GM23338 (cell line): ENCODE measurements at regions not wholly inside any gene's neighbourhood (a gene's known extent, or its start where the extent isn't known, plus 50 kb on each side); places are given as distances from the start of the nearest gene placed in this dataset.

Experiments used
- ATAC-seq: fragments of 200-7000 bp; cut with Tn5 transposase; 3 replicates; pipeline ENCODE4 v1.9.1; 2020
- DNase-seq: peaks from one replicate; pipeline ENCODE4 v3.0.0-alpha.2; 2015; ENCODE audit warnings: low spot score
- H2AFZ ChIP-seq: fragments of 200-600 bp; sonication (generic); 2 replicates; pipeline ENCODE4 v1.8.0; 2016; ENCODE audit warnings: antibody characterized with exemption, mild to moderate bottlenecking, moderate library complexity
- H3F3A ChIP-seq: fragments of 200-600 bp; sonication (generic); replicated peaks from 2 replicates; pipeline ENCODE4 v1.8.0; 2017; ENCODE audit warnings: antibody characterized with exemption, mixed run types, low read depth
- H3K27ac ChIP-seq: fragments of 200-600 bp; sonication (generic); 2 replicates; pipeline ENCODE4 v1.6.1; 2016; ENCODE audit warnings: low read depth
- H3K27me3 ChIP-seq: fragments of 200-600 bp; sonication (generic); 2 replicates; pipeline ENCODE4 v1.8.0; 2016; ENCODE audit warnings: mild to moderate bottlenecking, mixed run types, moderate library complexity; ENCODE audit not compliant: insufficient read depth
- H3K36me3 ChIP-seq: fragments of 200-600 bp; sonication (generic); 2 replicates; pipeline ENCODE4 v1.8.0; 2016; ENCODE audit warnings: mild to moderate bottlenecking; ENCODE audit not compliant: insufficient read depth
- H3K4me1 ChIP-seq: fragments of 200-600 bp; sonication (generic); 2 replicates; pipeline ENCODE4 v1.8.0; 2016; ENCODE audit warnings: mild to moderate bottlenecking, moderate library complexity; ENCODE audit not compliant: insufficient read depth
- H3K4me2 ChIP-seq: fragments of 200-600 bp; sonication (generic); 2 replicates; pipeline ENCODE4 v1.7.1; 2017; ENCODE audit warnings: mixed run types
- H3K4me3 ChIP-seq: fragments of 200-600 bp; sonication (generic); 2 replicates; pipeline ENCODE4 v1.6.1; 2016; ENCODE audit warnings: mixed run types
- H3K79me2 ChIP-seq: fragments of 200-600 bp; sonication (generic); replicated peaks from 2 replicates; pipeline ENCODE4 v1.8.0; 2017; ENCODE audit warnings: mild to moderate bottlenecking; ENCODE audit not compliant: insufficient read depth
- H3K9me2 ChIP-seq: fragments of 200-600 bp; sonication (generic); 2 replicates; pipeline ENCODE4 v1.8.0; 2017; ENCODE audit not compliant: insufficient read depth
- H4K20me1 ChIP-seq: fragments of 200-600 bp; sonication (generic); replicated peaks from 2 replicates; pipeline ENCODE4 v1.8.0; 2017; ENCODE audit warnings: mild to moderate bottlenecking; ENCODE audit not compliant: insufficient read depth
- H3K27ac Mint-ChIP-seq: 2 replicates; pipeline ENCODE4 v1.8.0; 2020; ENCODE audit warnings: inconsistent platforms, mild to moderate bottlenecking, moderate library complexity, mixed read lengths
- H3K27me3 Mint-ChIP-seq: 3 replicates; pipeline ENCODE4 v1.8.0; 2022; ENCODE audit warnings: low read depth, mild to moderate bottlenecking, moderate library complexity, mixed read lengths, inconsistent platforms; ENCODE audit not compliant: insufficient read depth, poor library complexity
- H3K36me3 Mint-ChIP-seq: 3 replicates; pipeline ENCODE4 v1.8.0; 2021; ENCODE audit warnings: low read depth, mild to moderate bottlenecking, inconsistent platforms, moderate library complexity, mixed read lengths
- H3K4me1 Mint-ChIP-seq: 3 replicates; pipeline ENCODE4 v1.8.0; 2020; ENCODE audit warnings: mild to moderate bottlenecking, inconsistent platforms, mixed read lengths
- H3K4me3 Mint-ChIP-seq: 3 replicates; pipeline ENCODE4 v1.8.0; 2021; ENCODE audit warnings: moderate library complexity, mild to moderate bottlenecking, inconsistent platforms, mixed read lengths
- H3K9me3 Mint-ChIP-seq: 3 replicates; pipeline ENCODE4 v1.8.0; 2020; ENCODE audit warnings: moderate library complexity, mild to moderate bottlenecking, inconsistent platforms, mixed read lengths
- CREB1 ChIP-seq: fragments of 250-450 bp; sonication (Bioruptor Pico); IDR thresholded peaks from 2 replicates; pipeline ENCODE4 v1.5.0; 2020; ENCODE audit warnings: low read depth, mild to moderate bottlenecking, moderate library complexity
- CTCF ChIP-seq, 2 experiments: fragments of 200-600 bp in 1 of 2; sonication (generic) in 1 of 2; conservative IDR thresholded peaks; 2 replicates each; pipeline versions ENCODE4 v1.5.1 to v1.6.1; 2016 to 2017; ENCODE audit warnings: antibody characterized with exemption in 2 of 2, low read depth in 2 of 2, mild to moderate bottlenecking in 2 of 2, moderate library complexity in 1 of 2
- ETS1 ChIP-seq: IDR thresholded peaks from 2 replicates; pipeline ENCODE4 v1.6.1; 2016; ENCODE audit warnings: antibody characterized with exemption
- EZH2 ChIP-seq: fragments of 200-600 bp; sonication (generic); IDR thresholded peaks from one replicate; pipeline ENCODE4 v1.8.0; 2017; ENCODE audit warnings: antibody characterized with exemption, mild to moderate bottlenecking, low read depth; ENCODE audit not compliant: unreplicated experiment
- EZH2phosphoT487 ChIP-seq: fragments of 200-600 bp; sonication (generic); IDR thresholded peaks from one replicate; pipeline ENCODE4 v1.8.1; 2018; ENCODE audit warnings: antibody characterized with exemption; ENCODE audit not compliant: unreplicated experiment
- JUNB ChIP-seq: IDR thresholded peaks from one replicate; pipeline ENCODE4 v1.6.1; 2016; ENCODE audit warnings: antibody characterized with exemption; ENCODE audit not compliant: unreplicated experiment
- NANOG ChIP-seq: IDR thresholded peaks from 2 replicates; pipeline ENCODE4 v1.6.1; 2016; ENCODE audit warnings: antibody characterized with exemption, borderline replicate concordance
- POLR2AphosphoS5 ChIP-seq: IDR thresholded peaks from 2 replicates; pipeline ENCODE4 v1.6.1; 2016; ENCODE audit warnings: antibody characterized with exemption, low read depth
- REST ChIP-seq: IDR thresholded peaks from one replicate; pipeline ENCODE4 v1.6.1; 2018; ENCODE audit warnings: antibody characterized with exemption; ENCODE audit not compliant: unreplicated experiment
- STAT1 ChIP-seq: IDR thresholded peaks from one replicate; pipeline ENCODE4 v1.6.1; 2016; ENCODE audit warnings: antibody characterized with exemption; ENCODE audit not compliant: unreplicated experiment
- ZNF114 ChIP-seq: fragments of 250-450 bp; sonication (Bioruptor Pico); IDR thresholded peaks from 2 replicates; pipeline ENCODE4 v1.5.0; 2020; ENCODE audit warnings: mild to moderate bottlenecking, moderate library complexity
- ZNF331 ChIP-seq: fragments of 250-450 bp; sonication (Bioruptor Pico); IDR thresholded peaks from 2 replicates; pipeline ENCODE4 v1.5.0; 2020; ENCODE audit warnings: low read depth, mild to moderate bottlenecking, moderate library complexity
- ZNF462 ChIP-seq: fragments of 250-450 bp; sonication (Bioruptor Pico); IDR thresholded peaks from 2 replicates; pipeline ENCODE4 v1.5.0; 2020; ENCODE audit warnings: mild to moderate bottlenecking, moderate library complexity

- no peak overlapping the region for H3K4me3 Mint-ChIP-seq
- H3K27me3 Mint-ChIP-seq, result peaks cover 10% of the 10 kb centered on the region
- no peaks in the 10 kb centered on the region; the same call in 2 of the 3 replicates for H3K9me3 Mint-ChIP-seq
Measured at GRCh38 chr16:14366447-14366846, 263.6 kb downstream of the PARN start.

More at GRCh38 chr16:14366447-14366846, 263.6 kb downstream of the PARN start:
- no peaks in the 10 kb centered on the region for H3K27me3 ChIP-seq
- no peaks in the 10 kb centered on the region for H4K20me1 ChIP-seq
- H3F3A ChIP-seq, result no peaks in the 10 kb centered on the region
- DNase-seq, result no peak
- H3K4me2 ChIP-seq, result no peak overlapping the region
- H3K4me1 ChIP-seq, result no peaks in the 10 kb centered on the region; the same call in 1 of the 2 replicates
- no peak overlapping the region for H3K27ac ChIP-seq
- no peaks in the 10 kb centered on the region for H3K79me2 ChIP-seq
- H2AFZ ChIP-seq, result no peak overlapping the region
- H3K27ac Mint-ChIP-seq, result no peak overlapping the region
- H3K36me3 ChIP-seq, result no peaks in the 10 kb centered on the region
- H3K9me2 ChIP-seq, result no peaks in the 10 kb centered on the region
- no peaks in the 10 kb centered on the region for H3K36me3 Mint-ChIP-seq
- no peak for ATAC-seq
- no peak overlapping the region for H3K4me3 ChIP-seq
- no peak for TF ChIP-seq NANOG
- no peak for TF ChIP-seq EZH2phosphoT487
- no peak for TF ChIP-seq JUNB
- no peak for TF ChIP-seq POLR2AphosphoS5
- TF ChIP-seq ZNF462 (CRISPR knock-in tag), result no peak
- no peak for TF ChIP-seq ZNF114 (CRISPR knock-in tag)
- TF ChIP-seq ETS1, result no peak
- no peak for TF ChIP-seq EZH2
- no peak for TF ChIP-seq STAT1
- TF ChIP-seq CTCF (conservative IDR thresholded peaks at IDR 0.05; ENCODE audit: low read depth in 2 of 2), result no peak
- TF ChIP-seq ZNF331, result no peak
- no peak for TF ChIP-seq CREB1
- TF ChIP-seq REST, result no peak
- peaks cover 9% of the 10 kb centered on the region; the same call in 2 of the 3 replicates for H3K4me1 Mint-ChIP-seq
